ENCODE measurements at regions not wholly inside any gene's neighbourhood (a gene's known extent, or its start where the extent isn't known, plus 50 kb on each side); places are given as distances from the start of the nearest gene placed in this dataset.

GRCh38 chr6:14055541-14055940 is 62.0 kb upstream of the CD83 start:
- Histone ChIP-seq H3K9me3 (no peaks in the 10 kb centered on the region), H3K27me3 (peaks cover 0 to 37% (median 4%) of the 10 kb centered on the region in 3 donors), H3K27ac (no peak overlapping the region), H3K4me1 (no peaks in the 10 kb centered on the region), H3K36me3 (no peaks in the 10 kb centered on the region), H3K4me3 (no peak overlapping the region)
- TF ChIP-seq CTCF (IDR thresholded peaks at IDR 0.05): no peak
- intact Hi-C loops (cut with DNase I; ENCODE audit: low total_unique reads): no loop called here
- WGBS, 5 donors: 43 to 54% (median 48%) methylated on average over 2 of the region's 2 CpGs
- DNase-seq: no peak

DNA sequence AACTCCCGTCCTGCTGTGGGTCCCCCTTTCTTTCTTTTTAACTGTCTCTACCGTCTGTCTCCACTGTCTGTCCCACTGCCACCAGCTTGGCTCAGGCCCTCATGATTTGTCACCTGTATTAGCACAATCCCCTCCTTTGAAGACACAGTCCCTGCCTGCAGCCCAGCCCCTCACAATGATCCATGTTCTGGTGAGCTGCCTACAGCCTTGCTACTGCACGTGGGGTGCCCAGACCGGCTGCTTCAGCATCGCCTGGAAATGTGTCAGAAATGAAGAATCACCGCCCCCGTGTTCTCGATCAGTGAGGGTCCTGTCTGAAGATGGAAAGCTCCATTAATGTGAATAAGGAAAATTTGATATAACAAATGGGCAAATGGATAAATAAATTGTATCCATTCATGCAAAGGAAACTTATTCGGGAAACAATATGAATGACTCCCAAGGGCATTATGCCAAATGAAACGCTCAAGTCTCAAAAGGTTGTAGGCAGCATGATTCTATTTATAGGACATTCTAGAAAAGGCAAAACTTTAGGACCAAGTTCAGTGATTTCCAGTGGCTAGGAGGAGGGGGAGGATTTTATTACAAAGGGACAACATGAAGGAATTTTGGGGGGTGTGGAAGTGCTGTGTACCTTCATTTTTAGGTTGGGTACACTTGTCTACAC is 59.4 kb upstream of the CD83 start:
- Histone ChIP-seq H3K36me3 (no peaks in the 10 kb centered on the region), H3K4me1 (no peaks in the 10 kb centered on the region), H3K27ac (no peak overlapping the region), H3K4me3 (no peak overlapping the region), H3K9me3 (peaks cover 0 to 7% (median 3%) of the 10 kb centered on the region in 4 donors), H3K27me3 (peaks cover 0 to 47% (median 4%) of the 10 kb centered on the region in 3 donors)
- intact Hi-C loops (cut with DNase I; ENCODE audit: low total_unique reads): no loop called here
- no peak for TF ChIP-seq POLR2A (IDR thresholded peaks at IDR 0.05)
- no peak for TF ChIP-seq POLR2AphosphoS5 (IDR thresholded peaks at IDR 0.05)
- no peak for TF ChIP-seq CTCF (IDR thresholded peaks at IDR 0.05)
- TF ChIP-seq EP300 (IDR thresholded peaks at IDR 0.05): no peak
- DNase-seq: no peak
- WGBS, 5 donors: 62 to 77% (median 76%) methylated on average over 10 of the region's 10 CpGs

- H3K27ac ChIP-seq: no peak overlapping the region
- WGBS, 5 donors: 67 to 82% (median 75%) methylated on average over 3 of the region's 3 CpGs
- peaks cover 0 to 7% (median 3%) of the 10 kb centered on the region in 4 donors for H3K9me3 ChIP-seq
- H3K27me3 ChIP-seq: peaks cover 0 to 49% (median 4%) of the 10 kb centered on the region in 3 donors
- H3K36me3 ChIP-seq: no peaks in the 10 kb centered on the region
- no peak for TF ChIP-seq CTCF (IDR thresholded peaks at IDR 0.05)
- TF ChIP-seq POLR2A (IDR thresholded peaks at IDR 0.05): no peak
- TF ChIP-seq POLR2AphosphoS5 (IDR thresholded peaks at IDR 0.05): no peak
- no peak for TF ChIP-seq EP300 (IDR thresholded peaks at IDR 0.05)
- H3K4me1 ChIP-seq: no peaks in the 10 kb centered on the region
- DNase-seq: no peak
- H3K4me3 ChIP-seq: no peak overlapping the region
- intact Hi-C loops (cut with DNase I; ENCODE audit: low total_unique reads): no loop called here
Measured at GRCh38 chr6:14058735-14059134, 58.8 kb upstream of the CD83 start.

- intact Hi-C loops (cut with DNase I; ENCODE audit: low total_unique reads): no loop called here
- Histone ChIP-seq H3K4me3 (no peak overlapping the region), H3K27ac (no peak overlapping the region), H3K4me1 (no peaks in the 10 kb centered on the region), H3K9me3 (peaks cover 0 to 7% (median 3%) of the 10 kb centered on the region in 4 donors), H3K27me3 (peaks cover 0 to 54% (median 4%) of the 10 kb centered on the region in 3 donors), H3K36me3 (no peaks in the 10 kb centered on the region)
- DNase-seq: peak; percentile 29 to 63
- WGBS, 5 donors: 66 to 75% (median 69%) methylated on average over 10 of the region's 10 CpGs
- TF ChIP-seq EP300 (IDR thresholded peaks at IDR 0.05): no peak
- TF ChIP-seq POLR2A (IDR thresholded peaks at IDR 0.05): no peak
- TF ChIP-seq POLR2AphosphoS5 (IDR thresholded peaks at IDR 0.05): no peak
- TF ChIP-seq CTCF (IDR thresholded peaks at IDR 0.05): no peak
Measured at GRCh38 chr6:14059791-14060436, 57.7 kb upstream of the CD83 start.

All from stomach (tissue), 8 donors.